ENCODE measurements at regions not wholly inside any gene's neighbourhood (a gene's known extent, or its start where the extent isn't known, plus 50 kb on each side); places are given as distances from the start of the nearest gene placed in this dataset.

GRCh38 chr2:37868866-37869265 is 56.2 kb upstream of the RMDN2 start:
- no peak for DNase-seq

GRCh38 chr2:37869304-37869703 is 55.8 kb upstream of the RMDN2 start:
- no peak for DNase-seq

GRCh38 chr2:37869771-37870170 is 55.3 kb upstream of the RMDN2 start:
- no peak for DNase-seq

GRCh38 chr2:37870829-37871228 is 54.3 kb upstream of the RMDN2 start:
- DNase-seq, result no peak

- no peak for DNase-seq
Observed at GRCh38 chr2:37871456-37872191, 53.5 kb upstream of the RMDN2 start.

- DNase-seq, result no peak
Observed at GRCh38 chr2:37872192-37872750, 52.8 kb upstream of the RMDN2 start.

GRCh38 chr2:37873229-37873628 is 51.9 kb upstream of the RMDN2 start:
- DNase-seq, result no peak

GRCh38 chr2:37873749-37874330 is 51.2 kb upstream of the RMDN2 start:
- DNase-seq, result no peak

GRCh38 chr2:37874470-37874869 is 50.6 kb upstream of the RMDN2 start:
- DNase-seq, result no peak
